Gastrocnemius medialis (tissue), 4 donors: ENCODE measurements at regions not wholly inside any gene's neighbourhood (a gene's known extent, or its start where the extent isn't known, plus 50 kb on each side); places are given as distances from the start of the nearest gene placed in this dataset.

Experiments
- POLR2A ChIP-seq, 2 donors: fragments of 450-650 bp; IDR thresholded peaks; one replicate each; pipeline ENCODE4 v1.6.1; 2017; ENCODE audit warnings: antibody characterized with exemption in 2 of 2, mild to moderate bottlenecking in 2 of 2, moderate library complexity in 2 of 2
- TF ChIP-seq, protein P1 (sequence below), 5 experiments: fragments of 450-650 bp in 3 of 5; fragments of 200-600 bp in 2 of 5; sonication (generic) in 2 of 5; IDR thresholded peaks in 4 of 5; conservative IDR thresholded peaks in 1 of 5; 1 replicate in 4 of 5; 2 replicates in 1 of 5; pipeline ENCODE4 v1.5.1; 2016 to 2019; ENCODE audit warnings: antibody characterized with exemption in 5 of 5, mild to moderate bottlenecking in 3 of 5, moderate library complexity in 3 of 5

DNA sequence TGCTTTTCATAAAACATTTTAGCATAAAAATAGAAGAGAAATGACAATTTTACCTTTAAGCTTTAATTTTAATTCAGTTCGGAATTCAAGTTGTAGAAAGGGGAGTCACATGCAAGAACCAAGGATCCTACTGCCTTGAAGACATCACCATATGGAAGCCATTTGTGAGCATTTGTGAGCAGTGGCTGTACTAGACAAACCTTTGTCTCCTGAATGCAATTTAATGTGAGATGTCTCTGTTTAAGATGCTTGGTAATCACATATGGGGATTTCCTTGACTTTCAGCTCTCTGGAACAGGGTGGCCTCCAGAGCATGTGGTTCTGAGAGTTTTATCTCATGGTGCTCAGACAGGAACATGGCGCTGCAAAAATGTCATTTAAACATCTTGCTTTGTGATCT, 421.8 kb downstream of the NYAP2 start:
- TF ChIP-seq, protein P1, sequence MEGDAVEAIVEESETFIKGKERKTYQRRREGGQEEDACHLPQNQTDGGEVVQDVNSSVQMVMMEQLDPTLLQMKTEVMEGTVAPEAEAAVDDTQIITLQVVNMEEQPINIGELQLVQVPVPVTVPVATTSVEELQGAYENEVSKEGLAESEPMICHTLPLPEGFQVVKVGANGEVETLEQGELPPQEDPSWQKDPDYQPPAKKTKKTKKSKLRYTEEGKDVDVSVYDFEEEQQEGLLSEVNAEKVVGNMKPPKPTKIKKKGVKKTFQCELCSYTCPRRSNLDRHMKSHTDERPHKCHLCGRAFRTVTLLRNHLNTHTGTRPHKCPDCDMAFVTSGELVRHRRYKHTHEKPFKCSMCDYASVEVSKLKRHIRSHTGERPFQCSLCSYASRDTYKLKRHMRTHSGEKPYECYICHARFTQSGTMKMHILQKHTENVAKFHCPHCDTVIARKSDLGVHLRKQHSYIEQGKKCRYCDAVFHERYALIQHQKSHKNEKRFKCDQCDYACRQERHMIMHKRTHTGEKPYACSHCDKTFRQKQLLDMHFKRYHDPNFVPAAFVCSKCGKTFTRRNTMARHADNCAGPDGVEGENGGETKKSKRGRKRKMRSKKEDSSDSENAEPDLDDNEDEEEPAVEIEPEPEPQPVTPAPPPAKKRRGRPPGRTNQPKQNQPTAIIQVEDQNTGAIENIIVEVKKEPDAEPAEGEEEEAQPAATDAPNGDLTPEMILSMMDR (IDR thresholded peaks at IDR 0.05 in 4 of 5, conservative IDR thresholded peaks at IDR 0.05 in 1 of 5) = no peak
- no peak for TF ChIP-seq POLR2A (IDR thresholded peaks at IDR 0.05)
